A673 (cell line): ENCODE measurements at regions not wholly inside any gene's neighbourhood (a gene's known extent, or its start where the extent isn't known, plus 50 kb on each side); places are given as distances from the start of the nearest gene placed in this dataset.

ENCODE experiments used
- BruUV-seq: library from RNA; stranded (reverse); fragments of 400-500 nt; replicated peaks from 2 replicates; lab custom pipeline; 2021; lab: Mats Ljungman, UMichigan
- CTCF ChIA-PET: fragments of 300-600 bp; sonication (Branson Sonifier 250); formaldehyde crosslinking; loops from one replicate; lab custom pipeline; 2022; ENCODE audit warnings: antibody characterized with exemption; lab: Charles Lee
- POLR2A ChIA-PET: fragments of 300-600 bp; sonication (Branson Sonifier 250); formaldehyde crosslinking; loops from one replicate; lab custom pipeline; 2022; ENCODE audit warnings: antibody characterized with exemption; ENCODE audit not compliant: low non-redundant PET; lab: Charles Lee
- DNase-seq: peaks from one replicate; pipeline ENCODE4 v3.0.0-alpha.2; 2015; ENCODE audit warnings: low spot score
- H3K27ac ChIP-seq: fragments of 200-600 bp; sonication (generic); 2 replicates; pipeline ENCODE4 v1.5.1; 2016; ENCODE audit warnings: mixed run types, low read depth, mild to moderate bottlenecking, mixed read lengths, antibody characterized with exemption, low read length; ENCODE audit not compliant: poor library complexity, severe bottlenecking
- H3K27me3 ChIP-seq: fragments of 200-600 bp; sonication (generic); replicated peaks from 2 replicates; pipeline ENCODE4 v1.6.1; 2017; ENCODE audit warnings: mixed run types, low read depth, mild to moderate bottlenecking, mixed read lengths, antibody characterized with exemption, low read length; ENCODE audit not compliant: insufficient read depth, poor library complexity
- H3K36me3 ChIP-seq: fragments of 200-600 bp; sonication (generic); 2 replicates; pipeline ENCODE4 v1.6.1; 2016; ENCODE audit warnings: mixed run types, mild to moderate bottlenecking, mixed read lengths, antibody characterized with exemption, low read length; ENCODE audit not compliant: insufficient read depth, poor library complexity, severe bottlenecking
- H3K4me1 ChIP-seq: fragments of 200-600 bp; sonication (generic); 2 replicates; pipeline ENCODE4 v1.6.1; 2017; ENCODE audit warnings: mixed run types, mild to moderate bottlenecking, mixed read lengths, antibody characterized with exemption, low read length; ENCODE audit not compliant: insufficient read depth, poor library complexity, severe bottlenecking
- H3K4me3 ChIP-seq: fragments of 200-600 bp; sonication (generic); 2 replicates; pipeline ENCODE4 v1.5.1; 2016; ENCODE audit warnings: low read depth, mixed run types, mild to moderate bottlenecking, mixed read lengths, low read length; ENCODE audit not compliant: poor library complexity, severe bottlenecking
- H3K9me3 ChIP-seq: fragments of 200-600 bp; sonication (generic); 2 replicates; pipeline ENCODE4 v1.6.1; 2016; ENCODE audit warnings: mixed run types, low read depth, mild to moderate bottlenecking, mixed read lengths, antibody characterized with exemption, low read length; ENCODE audit not compliant: poor library complexity, severe bottlenecking
- EZH2 ChIP-seq: fragments of 200-600 bp; sonication (generic); IDR thresholded peaks from 2 replicates; pipeline ENCODE4 v1.6.1; 2017; ENCODE audit warnings: borderline replicate concordance, low read depth, mild to moderate bottlenecking, mixed read lengths, antibody characterized with exemption, low read length; ENCODE audit not compliant: poor library complexity, severe bottlenecking
- intact Hi-C: fragments of 100-400 bp; cut with micrococcal nuclease; formaldehyde crosslinking; loops from one replicate; pipeline ENCODE4 v1.10.0; 2022; ENCODE audit not compliant: unreplicated experiment
- TF ChIP-seq, protein P1 (sequence below): fragments of 300-800, 200-600 bp; sonication (generic); conservative IDR thresholded peaks from 2 replicates; pipeline ENCODE4 v1.5.1; 2017; ENCODE audit warnings: low read depth, mild to moderate bottlenecking, antibody characterized with exemption, low read length, moderate library complexity, mixed read lengths

DNA sequence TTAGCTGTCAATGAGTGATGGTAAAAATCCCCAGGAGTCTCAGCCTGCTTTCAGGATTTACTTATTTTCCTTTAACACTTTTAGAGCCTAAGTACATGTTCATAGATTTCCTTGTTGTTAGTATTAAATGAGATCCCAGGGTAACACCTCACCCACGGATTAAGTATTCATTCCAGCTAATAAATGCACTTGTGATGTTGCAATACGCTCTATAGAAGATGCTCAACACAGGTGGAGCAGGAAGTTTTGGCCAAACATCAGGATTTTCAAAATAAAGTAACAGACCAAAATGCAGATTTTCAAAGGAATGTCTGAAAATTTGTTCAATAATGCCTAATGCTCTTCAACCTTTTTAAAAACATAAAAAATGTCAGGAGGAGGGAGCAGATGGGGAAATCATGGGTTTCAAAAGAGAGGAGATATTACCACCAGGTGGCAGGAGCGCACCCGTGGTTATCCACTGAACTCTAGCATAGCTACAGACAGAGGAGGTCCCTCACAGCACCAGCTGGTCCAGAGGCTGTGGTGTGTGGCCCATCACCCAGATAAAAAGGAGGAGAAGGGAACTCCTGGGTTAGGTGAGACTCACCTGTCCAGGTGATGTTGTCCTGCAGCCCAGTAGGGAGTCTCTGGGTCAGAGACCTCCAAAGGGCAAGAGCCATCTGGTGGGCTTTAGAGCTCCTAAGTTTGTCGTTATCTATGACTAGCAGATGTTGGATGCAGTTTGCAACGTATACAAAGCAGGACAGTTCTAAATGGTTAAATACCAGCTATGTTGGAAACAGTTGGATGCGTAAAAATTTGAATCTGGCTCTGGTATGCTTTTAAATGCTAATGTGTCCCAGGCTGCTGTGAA, 1158.4 kb upstream of the TMEM132C start:
- Histone ChIP-seq H3K4me1 (peaks cover 11% of the 10 kb centered on the region), H3K36me3 (no peaks in the 10 kb centered on the region), H3K27ac (peak overlapping the region; percentile 38), H3K4me3 (no peak overlapping the region), H3K27me3 (no peaks in the 10 kb centered on the region), H3K9me3 (no peaks in the 10 kb centered on the region)
- DNase-seq: peak; percentile 85
- intact Hi-C loops: loop anchor here (2.0 to 10.0 kb wide), 5 partner anchors 174 to 566 kb away; no protein-coding TSS in a partner anchor
- BruUV-seq: no TSS peak
- CTCF ChIA-PET: interaction anchor here (0.5 to 2.4 kb wide), 13 partner anchors 28 to 325 kb away, joined by 3 to 11 read pairs (median 4); no protein-coding TSS in a partner anchor
- TF ChIP-seq, protein P1, sequence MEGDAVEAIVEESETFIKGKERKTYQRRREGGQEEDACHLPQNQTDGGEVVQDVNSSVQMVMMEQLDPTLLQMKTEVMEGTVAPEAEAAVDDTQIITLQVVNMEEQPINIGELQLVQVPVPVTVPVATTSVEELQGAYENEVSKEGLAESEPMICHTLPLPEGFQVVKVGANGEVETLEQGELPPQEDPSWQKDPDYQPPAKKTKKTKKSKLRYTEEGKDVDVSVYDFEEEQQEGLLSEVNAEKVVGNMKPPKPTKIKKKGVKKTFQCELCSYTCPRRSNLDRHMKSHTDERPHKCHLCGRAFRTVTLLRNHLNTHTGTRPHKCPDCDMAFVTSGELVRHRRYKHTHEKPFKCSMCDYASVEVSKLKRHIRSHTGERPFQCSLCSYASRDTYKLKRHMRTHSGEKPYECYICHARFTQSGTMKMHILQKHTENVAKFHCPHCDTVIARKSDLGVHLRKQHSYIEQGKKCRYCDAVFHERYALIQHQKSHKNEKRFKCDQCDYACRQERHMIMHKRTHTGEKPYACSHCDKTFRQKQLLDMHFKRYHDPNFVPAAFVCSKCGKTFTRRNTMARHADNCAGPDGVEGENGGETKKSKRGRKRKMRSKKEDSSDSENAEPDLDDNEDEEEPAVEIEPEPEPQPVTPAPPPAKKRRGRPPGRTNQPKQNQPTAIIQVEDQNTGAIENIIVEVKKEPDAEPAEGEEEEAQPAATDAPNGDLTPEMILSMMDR: peak; percentile 83
- TF ChIP-seq EZH2: no peak
- POLR2A ChIA-PET: interaction anchor here (0.6 to 0.9 kb wide), 2 partner anchors 92 to 253 kb away, joined by 3 to 4 read pairs; no protein-coding TSS in a partner anchor

DNA sequence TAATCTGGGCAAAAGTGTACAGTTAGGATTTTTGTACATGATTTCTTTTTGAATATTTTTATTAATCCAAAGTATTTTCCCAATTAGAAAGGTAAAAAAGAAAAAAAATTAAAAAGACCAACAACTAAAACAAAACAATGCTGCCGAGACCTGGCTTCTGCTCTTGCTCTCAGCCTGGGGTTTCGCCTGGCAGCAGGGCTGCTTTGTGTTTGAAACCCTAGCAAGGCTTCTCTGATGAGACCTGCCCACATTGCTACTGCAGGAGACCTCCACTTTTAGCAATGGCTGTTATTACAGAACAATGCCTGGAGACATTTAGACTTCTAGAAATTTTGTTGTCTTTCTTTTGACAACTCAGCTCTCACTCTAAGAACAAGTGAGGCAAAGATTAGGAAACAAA, 1153.0 kb upstream of the TMEM132C start:
- Histone ChIP-seq H3K9me3 (no peaks in the 10 kb centered on the region), H3K4me3 (no peak overlapping the region), H3K36me3 (no peaks in the 10 kb centered on the region), H3K27ac (no peak overlapping the region), H3K4me1 (peaks cover 15% of the 10 kb centered on the region), H3K27me3 (no peaks in the 10 kb centered on the region)
- intact Hi-C loops: no loop called here
- no peak for DNase-seq
- TF ChIP-seq, protein P1: no peak
- TF ChIP-seq EZH2: no peak
- CTCF ChIA-PET: no interaction called here
- no TSS peak for BruUV-seq
- POLR2A ChIA-PET: no interaction called here

DNA sequence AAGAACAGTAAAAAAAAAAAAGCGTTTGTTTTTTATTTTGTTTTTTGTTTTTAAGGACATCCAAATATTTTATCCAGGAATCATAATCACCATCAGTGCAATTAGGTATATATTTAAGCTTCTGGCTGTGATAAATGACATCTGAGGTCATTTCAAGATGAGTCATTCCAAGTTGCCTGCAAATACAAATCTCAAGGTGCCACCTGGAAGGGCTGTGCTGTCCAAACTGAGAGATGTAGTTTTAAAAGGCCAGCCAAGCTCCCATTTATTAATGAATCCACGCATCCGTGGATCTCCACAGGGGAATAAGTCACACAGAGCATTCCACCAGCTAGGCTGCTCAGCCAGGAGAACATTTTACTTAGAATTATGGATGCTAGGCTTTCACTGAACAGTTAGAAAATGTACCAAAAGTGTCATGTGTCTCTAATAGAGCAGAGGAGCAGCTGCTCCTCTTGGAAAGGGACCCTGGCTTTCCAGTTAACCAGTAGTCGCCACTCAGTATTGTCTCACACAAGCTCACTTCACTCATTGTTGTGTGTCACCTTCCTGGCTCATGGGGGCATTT, 1151.4 kb upstream of the TMEM132C start:
- no TSS peak for BruUV-seq
- H3K4me3 ChIP-seq: no peak overlapping the region
- H3K9me3 ChIP-seq: no peaks in the 10 kb centered on the region
- POLR2A ChIA-PET: no interaction called here
- no peak for DNase-seq
- TF ChIP-seq, protein P1: no peak
- no peak for TF ChIP-seq EZH2
- no peak overlapping the region for H3K27ac ChIP-seq
- H3K36me3 ChIP-seq: no peaks in the 10 kb centered on the region
- CTCF ChIA-PET: interaction anchor here (0.6 kb wide), 1 partner anchor 241 kb away, joined by 4 read pairs; no protein-coding TSS in a partner anchor
- intact Hi-C loops: no loop called here
- no peaks in the 10 kb centered on the region for H3K27me3 ChIP-seq
- H3K4me1 ChIP-seq: peaks cover 15% of the 10 kb centered on the region
